Panc1 (cell line): ENCODE measurements at regions not wholly inside any gene's neighbourhood (a gene's known extent, or its start where the extent isn't known, plus 50 kb on each side); places are given as distances from the start of the nearest gene placed in this dataset.

ENCODE experiments used
- CTCF ChIP-seq: fragments of 450-650 bp; IDR thresholded peaks from 2 replicates; pipeline ENCODE4 v1.5.1; 2017; ENCODE audit warnings: mild to moderate bottlenecking
- POLR2AphosphoS5 ChIP-seq: IDR thresholded peaks from 2 replicates; pipeline ENCODE4 v1.6.1; 2012; ENCODE audit warnings: mild to moderate bottlenecking, low read depth, low read length, moderate library complexity
- SIN3A ChIP-seq: IDR thresholded peaks from 2 replicates; pipeline ENCODE4 v1.6.1; 2012; ENCODE audit warnings: low read depth, mild to moderate bottlenecking, low read length, moderate library complexity, borderline replicate concordance; ENCODE audit not compliant: insufficient read depth

- TF ChIP-seq CTCF (no peak), POLR2AphosphoS5 (no peak), SIN3A (no peak)
Measured at GRCh38 chr1:166616206-166616605, 223.1 kb upstream of the POGK start.
